Hypothalamus (tissue), 51 donors: ENCODE measurements at regions not wholly inside any gene's neighbourhood (a gene's known extent, or its start where the extent isn't known, plus 50 kb on each side); places are given as distances from the start of the nearest gene placed in this dataset.

ENCODE experiments used
- DNase-seq, 51 donors: peaks; one replicate each; lab custom pipeline; 2025; lab: John Stamatoyannopoulos, UW

DNA sequence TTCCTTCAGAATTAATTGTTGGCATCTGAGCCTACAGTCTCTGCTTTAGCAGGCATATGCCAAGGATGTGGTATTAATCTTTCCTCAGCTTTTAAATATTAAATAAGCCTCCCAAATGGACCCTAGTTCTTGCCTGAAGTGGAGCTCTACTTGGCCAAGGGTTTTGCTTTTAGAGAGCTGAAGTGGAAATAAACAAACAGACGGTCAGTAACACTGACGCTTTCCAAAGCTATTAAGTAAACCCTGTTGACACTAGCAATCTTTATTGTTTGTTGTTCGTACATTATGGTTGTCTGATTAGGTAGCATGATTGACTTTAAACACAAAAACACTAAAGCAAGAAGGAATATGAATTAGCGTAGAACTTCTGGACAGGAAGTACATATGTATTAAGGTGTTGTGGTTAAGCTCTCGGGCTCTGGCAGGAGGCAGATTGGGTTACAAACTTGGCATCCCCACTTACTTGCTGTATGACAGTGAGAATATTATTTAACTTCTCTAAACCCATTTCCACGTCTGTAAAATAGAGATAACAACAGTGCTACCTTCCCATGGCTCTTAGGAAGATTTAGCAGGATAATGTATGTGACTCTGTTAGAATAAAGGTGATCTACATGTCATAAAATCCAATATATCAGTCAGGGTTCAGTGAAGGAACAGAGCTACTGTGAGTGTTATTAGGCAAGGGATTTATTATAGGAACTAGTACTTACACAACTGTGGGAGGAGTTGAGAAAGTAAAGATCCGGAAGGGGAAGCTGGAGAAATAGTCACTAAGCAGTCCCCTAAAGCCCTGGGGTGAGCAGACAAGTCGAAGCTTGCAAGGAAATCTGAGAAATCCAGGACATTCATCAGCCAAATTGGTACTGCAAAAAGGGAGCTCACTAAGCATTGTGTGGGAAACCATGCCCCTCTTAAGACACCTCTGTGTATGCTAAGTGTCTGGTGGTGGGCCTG is 92.2 kb upstream of the ATF7IP start:
- peak in 1 of 51 donors; percentile 20 for DNase-seq

DNA sequence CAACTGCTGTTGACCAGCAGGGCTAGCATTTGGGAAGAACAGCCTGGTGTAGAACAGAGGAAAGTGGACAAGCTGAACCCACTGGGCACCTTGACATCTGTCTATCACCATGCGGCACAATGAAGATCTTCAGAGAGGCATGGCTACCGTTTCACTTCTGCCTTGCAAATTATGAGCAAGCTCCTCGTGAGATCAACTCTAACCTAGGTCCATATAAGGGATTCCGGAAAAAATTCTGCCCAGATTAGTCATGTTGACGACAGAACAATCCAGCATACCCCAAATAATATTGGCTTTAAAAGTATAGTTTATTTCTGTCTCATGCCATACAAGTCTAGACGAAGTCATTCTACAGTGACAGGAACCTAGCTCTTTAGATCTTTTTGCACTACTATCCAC is 91.6 kb upstream of the ATF7IP start:
- no peak for DNase-seq

DNA sequence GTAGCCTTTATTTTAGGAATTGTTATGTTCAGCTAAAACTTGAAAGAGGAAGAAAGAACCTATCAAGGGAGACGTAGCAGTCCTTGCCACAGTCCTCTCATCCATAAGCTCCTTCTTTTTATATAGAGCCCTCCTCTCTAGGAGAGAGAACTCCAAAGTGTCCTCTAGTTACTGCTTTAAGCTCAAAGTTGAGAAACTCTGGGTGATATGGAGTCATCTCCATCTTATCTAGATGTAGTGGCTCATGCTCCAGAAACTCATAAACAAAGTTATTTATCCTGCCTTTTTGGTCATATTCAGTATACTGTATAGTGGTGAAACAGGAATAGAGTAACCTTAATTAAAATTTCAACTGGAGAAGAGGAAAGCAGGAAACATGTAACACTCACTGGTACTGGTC is 90.4 kb upstream of the ATF7IP start:
- DNase-seq = no peak

DNA sequence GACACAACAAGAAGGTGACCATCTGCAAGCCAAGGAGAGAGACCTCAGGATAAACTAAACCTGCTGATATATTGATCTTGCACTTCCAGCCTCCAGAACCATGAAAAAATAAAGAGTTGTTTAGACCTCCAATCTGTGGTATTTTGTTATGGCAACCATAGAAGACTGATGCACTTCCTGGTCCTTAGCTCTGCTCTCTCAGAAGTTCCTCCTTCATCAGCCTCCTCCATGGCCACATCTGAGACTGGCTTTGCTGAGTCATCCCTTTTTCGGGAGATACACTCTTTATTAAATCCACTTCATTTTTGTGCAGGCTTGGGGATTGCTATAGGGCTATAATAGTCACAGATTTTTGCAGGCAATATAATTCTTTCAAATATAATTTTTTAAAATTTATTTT is 89.6 kb upstream of the ATF7IP start:
- DNase-seq = no peak

DNA sequence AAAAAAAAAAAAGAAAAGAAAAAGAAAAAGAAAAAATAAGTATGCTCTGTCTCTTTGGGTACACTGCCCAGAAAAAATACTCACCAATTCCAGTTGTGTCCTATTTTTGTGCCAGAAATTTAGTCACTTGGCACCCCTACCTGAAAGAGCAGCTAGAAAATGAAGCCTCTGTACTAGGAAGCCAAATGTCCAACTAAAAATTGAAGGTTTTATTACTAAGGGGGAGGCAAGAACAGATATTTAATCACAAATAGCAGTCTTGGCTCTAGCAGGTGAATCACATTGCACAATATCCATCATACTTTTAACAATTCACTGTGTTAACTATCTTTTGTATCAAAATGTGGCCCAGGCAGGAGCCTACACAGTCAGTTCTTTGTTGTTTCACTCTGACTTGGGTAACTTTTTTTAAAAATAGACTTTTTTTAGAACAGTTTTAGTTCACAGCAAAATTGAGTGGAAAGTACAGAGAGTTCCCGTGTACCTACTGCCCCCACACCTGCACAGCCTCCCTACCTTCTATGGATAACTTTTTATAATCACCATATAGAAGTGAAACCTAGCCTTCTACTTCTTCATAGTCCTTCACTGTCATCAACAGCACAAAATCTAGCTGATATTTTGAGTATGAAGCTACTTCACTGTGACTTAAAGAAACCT is 87.1 kb upstream of the ATF7IP start:
- DNase-seq = no peak

DNA sequence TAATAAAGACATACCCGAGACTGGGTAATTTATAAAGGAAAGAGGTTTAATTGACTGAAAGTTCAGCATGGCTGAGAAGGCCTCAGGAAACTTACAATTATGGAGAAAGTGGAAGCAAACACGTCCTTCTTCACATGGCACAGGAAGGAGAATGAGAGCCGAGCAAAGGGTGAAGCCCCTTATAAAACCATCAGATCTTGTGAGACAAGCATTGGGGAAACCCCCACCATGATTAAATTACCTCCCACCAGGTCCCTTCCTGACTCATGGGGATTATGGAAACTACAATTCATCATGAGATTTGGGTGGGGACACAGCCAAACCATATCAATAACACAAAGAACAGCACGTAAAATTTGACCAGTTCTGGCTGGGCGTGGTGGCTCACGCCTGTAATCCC is 85.6 kb upstream of the ATF7IP start:
- no peak for DNase-seq

DNA sequence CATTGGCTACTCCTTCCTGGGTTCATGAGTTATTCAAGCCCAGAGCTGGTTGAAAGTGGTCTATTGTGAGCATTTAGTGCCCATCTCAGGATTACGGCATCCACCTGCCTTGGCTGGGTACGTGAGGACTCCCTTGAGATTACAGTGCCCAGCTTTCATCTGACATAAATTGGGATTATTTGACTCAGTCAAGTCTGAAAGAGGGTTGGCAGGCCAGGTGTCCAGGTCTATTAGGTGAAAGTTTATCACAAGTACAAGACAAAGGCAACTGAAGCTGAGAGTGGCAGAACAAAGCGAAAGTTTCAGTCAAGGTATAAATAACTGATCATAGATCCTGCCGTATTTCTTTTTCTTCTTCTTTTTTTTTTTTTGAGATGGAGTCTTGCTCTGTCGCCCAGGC is 84.6 kb upstream of the ATF7IP start:
- no peak for DNase-seq

DNA sequence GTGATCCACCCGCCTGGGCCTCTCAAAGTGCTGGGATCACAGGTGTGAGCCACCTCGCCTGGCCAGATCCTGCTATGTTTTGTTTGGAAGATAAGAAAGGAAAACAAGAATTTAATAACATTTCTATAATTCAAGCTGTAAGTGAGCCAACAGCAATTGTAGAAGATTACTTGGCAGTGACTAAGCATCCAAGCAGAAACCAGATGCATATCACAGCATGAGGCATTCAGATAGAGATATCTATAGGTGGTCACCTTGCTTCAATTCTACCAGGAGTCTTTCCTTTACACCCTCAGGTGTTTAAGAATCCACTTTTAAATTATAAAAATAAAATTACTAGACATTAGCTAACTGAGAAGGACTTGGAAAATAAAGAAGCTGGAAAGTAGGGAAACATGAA is 83.9 kb upstream of the ATF7IP start:
- DNase-seq = no peak

DNA sequence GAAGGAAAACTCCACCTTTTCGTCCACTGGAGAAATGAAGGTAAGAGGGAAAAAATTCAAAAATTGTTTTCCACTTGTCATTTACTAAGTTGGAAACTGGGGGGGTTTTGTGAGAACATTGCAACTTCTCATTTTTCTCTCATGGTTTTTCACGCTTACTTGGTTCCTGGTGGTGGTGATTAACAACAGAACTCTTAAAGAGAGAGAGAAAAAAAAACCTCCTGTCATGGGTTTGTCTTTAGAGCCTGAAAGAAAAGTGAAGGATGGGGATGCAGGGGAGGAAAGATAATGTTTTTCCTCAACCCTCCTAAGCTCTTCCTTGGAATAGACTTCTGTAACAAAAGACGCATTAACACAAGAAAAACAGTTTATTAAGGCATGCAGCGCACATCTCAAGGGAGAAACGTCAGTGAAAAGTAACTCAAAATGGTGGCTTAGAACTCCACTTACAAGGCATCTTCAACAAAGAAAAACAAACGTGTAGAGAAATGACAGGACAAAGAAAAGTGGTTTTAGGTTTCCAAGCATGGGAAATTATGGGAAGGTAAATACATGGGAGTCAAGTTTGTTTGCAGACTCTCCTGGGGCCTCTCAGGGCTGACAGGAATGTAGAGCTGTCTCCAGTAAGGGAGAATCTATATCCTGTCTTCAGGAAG is 81.9 kb upstream of the ATF7IP start:
- DNase-seq = no peak

DNA sequence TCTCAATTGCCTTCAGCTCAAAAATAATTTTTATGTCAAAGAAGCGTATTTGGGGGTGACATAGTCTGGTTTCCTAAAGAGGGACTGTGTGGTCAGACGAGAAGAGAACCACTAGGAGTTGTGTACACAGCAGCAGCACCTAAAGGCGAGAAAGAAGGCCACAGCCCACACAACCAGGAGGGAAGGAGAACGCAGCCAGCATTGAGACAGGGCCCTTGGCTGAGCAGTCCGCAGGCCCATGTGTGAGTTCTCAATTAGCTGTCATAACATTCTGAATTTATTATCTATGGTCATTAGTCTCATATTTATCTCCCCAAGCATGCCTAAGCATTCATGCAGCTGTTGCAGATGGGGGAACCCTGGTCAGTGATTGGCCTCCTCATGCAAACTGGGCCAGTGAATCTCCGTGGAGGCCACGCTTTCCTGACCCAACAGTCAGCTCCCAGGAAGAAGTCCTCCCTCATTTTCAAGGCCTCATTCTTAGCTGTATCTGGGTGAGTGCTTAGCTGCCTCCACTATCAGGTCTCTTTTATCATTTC is 81.2 kb upstream of the ATF7IP start:
- no peak for DNase-seq

DNA sequence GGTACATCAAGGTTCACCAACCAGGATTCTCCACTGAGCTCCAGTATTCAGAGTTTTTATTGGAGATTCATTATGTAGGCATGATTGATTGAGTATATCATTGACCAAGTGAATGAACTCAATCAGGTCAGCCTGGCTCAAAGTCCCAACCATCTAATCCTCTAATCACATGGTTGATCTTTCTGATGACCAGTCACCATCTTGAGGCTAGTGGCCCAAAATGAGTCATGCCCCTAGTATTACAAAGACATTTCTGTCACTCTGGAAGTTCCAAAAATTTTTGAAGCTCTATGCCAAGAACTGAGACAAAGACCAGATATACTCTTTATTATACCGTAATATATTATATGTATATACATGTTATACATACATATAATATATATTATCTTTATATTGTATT is 75.9 kb upstream of the ATF7IP start:
- no peak for DNase-seq

DNA sequence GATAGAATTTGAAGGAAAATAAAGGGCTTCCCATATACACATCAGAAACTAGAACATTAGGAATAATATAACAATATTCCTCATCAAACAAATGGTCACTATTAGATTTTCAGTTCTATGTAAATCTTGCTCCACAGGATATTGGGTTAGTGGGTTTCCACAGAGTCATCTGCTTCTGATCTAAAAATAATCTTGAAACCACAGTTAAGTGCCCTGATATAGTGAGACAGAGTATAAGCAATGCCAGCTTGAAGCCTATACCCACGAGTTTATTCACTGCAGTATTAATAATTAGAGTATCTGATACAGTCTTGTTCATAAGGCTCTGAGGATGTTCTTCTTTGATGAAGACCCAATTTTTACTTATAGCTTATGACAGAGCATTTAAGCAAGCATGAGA is 74.5 kb upstream of the ATF7IP start:
- DNase-seq = no peak

DNA sequence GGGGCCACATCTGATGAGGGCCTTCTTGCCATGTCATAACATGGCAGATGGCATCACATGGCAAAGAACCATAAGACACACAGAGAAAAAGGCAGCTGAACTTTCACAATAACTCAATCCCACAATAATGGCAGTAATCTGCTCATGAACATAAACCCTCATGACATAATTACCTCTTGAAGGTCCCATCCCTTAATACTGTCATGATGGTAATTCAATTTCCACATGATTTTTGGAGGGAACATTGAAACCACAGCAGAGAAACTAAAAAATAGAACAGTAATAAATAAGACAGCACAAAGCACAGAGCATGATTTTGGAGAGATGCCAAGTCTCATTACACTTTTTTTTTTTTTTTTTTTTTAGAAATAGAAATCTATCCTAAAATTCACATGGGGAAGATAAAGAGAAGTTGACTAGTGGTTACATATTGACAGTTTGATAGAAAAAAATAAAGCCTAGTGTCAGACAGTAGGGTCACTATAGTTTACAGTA is 61.8 kb upstream of the ATF7IP start:
- DNase-seq = no peak

DNA sequence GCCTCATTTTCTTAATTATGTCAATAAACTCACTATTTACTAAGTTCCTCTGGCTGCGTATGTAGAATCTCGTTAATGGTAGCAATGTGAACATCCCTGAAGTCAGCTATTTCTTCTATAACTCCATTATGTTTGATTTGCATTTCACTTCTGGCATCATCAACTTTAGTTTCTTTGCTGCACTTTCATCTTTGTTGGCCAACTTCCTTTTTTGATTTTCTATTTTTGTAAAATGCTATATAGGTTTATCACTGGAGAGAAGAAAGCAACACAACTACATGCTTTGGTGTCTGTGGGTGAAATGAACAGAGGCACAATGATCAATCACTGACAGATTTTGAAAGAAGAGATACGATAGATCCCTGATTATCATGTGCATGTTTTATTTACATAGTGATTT is 58.5 kb upstream of the ATF7IP start:
- DNase-seq = no peak

DNA sequence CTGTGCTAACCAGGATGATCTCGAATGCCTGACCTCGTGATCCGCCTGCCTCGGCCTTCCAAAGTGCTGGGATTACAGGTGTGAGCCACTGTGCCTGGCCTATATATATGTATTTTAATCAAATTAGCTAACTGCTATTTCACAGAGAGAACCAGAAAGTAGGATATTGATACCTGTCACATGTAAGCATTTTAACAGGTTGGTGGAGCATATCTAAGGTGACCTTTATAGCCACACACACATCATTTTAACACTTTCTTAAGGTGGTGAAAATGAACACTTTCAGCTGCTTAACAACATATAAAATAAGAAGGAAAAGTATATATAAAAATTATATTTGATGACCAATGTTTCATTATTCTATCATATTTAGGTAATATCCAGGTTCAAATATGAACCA is 57.0 kb upstream of the ATF7IP start:
- no peak for DNase-seq

DNA sequence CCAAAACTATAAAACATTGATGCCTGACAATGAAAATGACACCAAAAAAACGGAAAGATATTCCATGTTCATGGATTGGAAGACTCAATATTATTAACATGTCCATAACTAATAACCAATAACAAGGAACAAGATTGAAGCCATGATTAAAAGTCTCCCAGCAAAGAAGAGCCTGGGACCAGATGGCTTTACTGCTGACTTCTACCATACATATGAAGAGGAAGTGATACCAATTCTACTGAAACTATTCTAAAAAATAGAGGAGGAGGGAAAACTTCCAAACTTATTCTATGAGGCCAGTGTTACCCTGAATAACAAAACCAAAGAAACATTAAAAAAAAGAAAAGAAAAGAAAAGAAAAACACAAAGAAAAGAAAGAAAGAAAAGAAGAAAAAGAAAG is 54.6 kb upstream of the ATF7IP start:
- no peak for DNase-seq

DNA sequence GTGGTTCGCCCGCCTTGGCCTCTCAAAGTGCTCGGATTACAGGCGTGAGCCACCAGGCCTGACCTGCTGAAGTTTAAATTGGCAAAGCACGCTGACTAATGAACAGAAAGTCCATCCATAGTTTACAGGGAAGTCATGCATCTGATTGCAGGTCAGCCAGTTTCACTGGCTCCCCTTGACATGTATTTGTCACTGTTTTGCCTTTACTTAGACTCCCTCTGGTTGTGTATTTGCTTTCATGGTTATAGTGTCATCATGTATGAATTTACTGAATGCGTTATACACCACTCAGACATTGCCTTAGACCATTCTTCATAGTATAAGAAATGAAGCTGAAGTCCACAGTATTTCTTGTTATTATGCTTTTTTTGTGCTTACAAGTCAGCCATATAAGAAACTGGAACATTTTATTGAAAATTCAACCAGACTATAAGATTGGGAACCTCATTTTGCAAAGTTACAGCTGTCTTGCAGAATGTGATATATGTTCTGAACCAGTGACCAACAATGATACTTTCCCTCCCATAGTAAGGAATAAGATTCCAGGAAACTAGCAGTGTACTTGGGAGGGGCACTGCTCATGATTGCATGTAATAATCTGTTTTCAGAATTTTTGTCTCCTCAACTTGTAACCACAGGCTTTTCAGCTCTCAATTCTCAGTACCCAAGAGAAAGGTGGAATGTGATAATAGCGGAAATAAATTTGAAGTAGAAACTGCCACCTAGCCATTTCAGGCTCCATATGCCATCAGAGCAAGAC is 51.9 kb upstream of the ATF7IP start:
- no peak for DNase-seq

DNA sequence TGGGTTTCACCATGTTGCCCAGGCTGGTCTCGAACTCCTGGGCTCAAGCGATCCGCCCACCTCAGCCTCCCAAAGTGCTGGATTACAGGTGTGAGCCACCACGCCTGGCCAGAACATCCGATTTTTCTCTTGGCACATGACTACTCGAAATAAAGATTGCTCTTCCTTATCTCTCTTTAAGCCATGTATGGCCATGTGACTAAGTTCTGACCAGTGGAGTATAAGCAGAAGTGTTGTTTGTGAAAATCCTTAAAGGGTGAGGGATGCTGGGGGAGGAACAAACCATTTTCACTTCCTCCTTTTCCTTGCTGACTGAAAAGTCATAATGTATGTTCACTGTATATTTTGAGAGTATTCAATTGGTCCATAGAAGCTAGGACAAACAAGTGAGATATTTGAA is 50.7 kb upstream of the ATF7IP start:
- no peak for DNase-seq

DNA sequence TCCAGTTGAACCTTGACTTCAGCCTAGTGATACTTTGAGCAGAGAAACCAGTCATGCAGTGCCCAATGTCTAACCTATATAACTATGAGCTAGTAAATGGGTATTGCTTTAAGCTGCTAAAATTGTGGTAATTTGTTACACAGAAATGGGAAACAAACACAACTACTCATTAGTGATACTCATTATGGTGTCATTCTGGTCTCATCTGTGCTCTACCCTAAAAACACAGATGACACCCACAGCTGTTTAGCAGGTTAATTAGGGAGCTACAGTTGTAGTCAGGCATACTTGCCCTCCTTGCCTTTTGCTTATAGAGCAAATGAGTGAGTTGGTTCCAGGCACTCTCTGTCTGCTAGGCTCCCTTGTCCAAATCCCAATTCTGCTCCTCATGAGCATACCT is 50.0 kb upstream of the ATF7IP start:
- DNase-seq = no peak
